Esophagus muscularis mucosa (tissue), 4 donors: ENCODE measurements at regions not wholly inside any gene's neighbourhood (a gene's known extent, or its start where the extent isn't known, plus 50 kb on each side); places are given as distances from the start of the nearest gene placed in this dataset.

Experiments used
- DNase-seq: peaks from one replicate; pipeline ENCODE4 v3.0.0-alpha.2; 2017; ENCODE audit errors: extremely low spot score
- H3K27ac ChIP-seq, 4 donors: fragments of 200-600 bp; sonication (generic); replicated peaks in 1 of 4; 1 replicate in 3 of 4; 2 replicates in 1 of 4; pipeline ENCODE4 v1.5.1; 2016 to 2019; ENCODE audit warnings: mild to moderate bottlenecking in 1 of 4
- H3K27me3 ChIP-seq, 4 donors: fragments of 200-600 bp; sonication (generic); one replicate each; pipeline versions ENCODE4 v1.5.1 to v1.6.0; 2016 to 2019
- H3K36me3 ChIP-seq, 4 donors: fragments of 200-600 bp; sonication (generic); one replicate each; pipeline ENCODE4 v1.5.1; 2016 to 2019
- H3K4me1 ChIP-seq, 4 donors: fragments of 200-600 bp; sonication (generic); one replicate each; pipeline ENCODE4 v1.5.1; 2016 to 2019
- H3K4me3 ChIP-seq, 4 donors: fragments of 200-600 bp; sonication (generic); 1 replicate in 2 of 4; 2 replicates in 2 of 4; pipeline ENCODE4 v1.5.1; 2016 to 2019; ENCODE audit warnings: mild to moderate bottlenecking in 4 of 4, moderate library complexity in 1 of 4
- H3K9me3 ChIP-seq, 4 donors: fragments of 200-600 bp; sonication (generic); 1 replicate in 3 of 4; 2 replicates in 1 of 4; pipeline ENCODE4 v1.5.1; 2016 to 2019
- EP300 ChIP-seq: sonication (generic); formaldehyde crosslinking; IDR thresholded peaks from one replicate; pipeline ENCODE4 v1.6.1; 2017; ENCODE audit warnings: antibody characterized with exemption
- POLR2A ChIP-seq: fragments of 450-650 bp; IDR thresholded peaks from one replicate; pipeline ENCODE4 v1.6.1; 2017; ENCODE audit warnings: antibody characterized with exemption, moderate library complexity, mild to moderate bottlenecking, low read depth
- POLR2AphosphoS5 ChIP-seq, 2 donors: sonication (generic); formaldehyde crosslinking; IDR thresholded peaks; one replicate each; pipeline ENCODE4 v1.6.1; 2017; ENCODE audit warnings: antibody characterized with exemption in 2 of 2
- WGBS: methylation state at CpG from one replicate; pipeline ENCODE4 v1.1.5; 2018; 5-methylcytosine and 5-hydroxymethylcytosine counted together
- intact Hi-C: fragments of 100-400 bp; cut with DNase I; formaldehyde crosslinking; loops from one replicate; pipeline ENCODE4 v1.15.1; 2023
- TF ChIP-seq, protein P1 (sequence below), 3 experiments: fragments of 200-600 bp in 2 of 3; fragments of 450-650 bp in 1 of 3; sonication (generic) in 2 of 3; IDR thresholded peaks; one replicate each; pipeline ENCODE4 v1.5.1; 2017 to 2019; ENCODE audit warnings: antibody characterized with exemption in 3 of 3, mild to moderate bottlenecking in 2 of 3, moderate library complexity in 1 of 3

DNA sequence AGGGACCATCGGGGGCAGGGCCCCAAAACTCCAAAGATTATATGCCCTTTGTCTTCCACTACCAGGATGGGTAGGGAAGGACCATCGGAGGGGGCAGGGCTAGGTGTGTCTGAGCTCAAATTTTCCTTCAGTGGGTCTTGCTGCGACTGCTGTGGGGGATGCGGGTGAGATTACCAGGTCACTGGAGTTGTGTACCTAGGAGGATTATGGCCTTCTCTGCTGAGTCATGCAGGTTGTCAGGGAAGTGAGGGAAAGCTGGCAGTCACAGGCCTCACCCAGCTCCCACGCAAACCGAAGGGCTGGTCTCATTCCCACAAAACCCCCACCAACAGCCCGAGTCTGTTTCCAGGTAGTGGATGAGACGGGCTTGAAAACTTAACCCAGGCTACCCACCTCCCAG lies 489.4 kb downstream of the ZNF608 start:
- Histone ChIP-seq H3K27ac (no peak overlapping the region), H3K27me3 (no peaks in the 10 kb centered on the region), H3K4me3 (no peak overlapping the region), H3K9me3 (peaks cover 0 to 6% (median 0%) of the 10 kb centered on the region in 4 donors), H3K4me1 (peaks cover 0 to 26% (median 21%) of the 10 kb centered on the region in 4 donors), H3K36me3 (no peaks in the 10 kb centered on the region)
- 92% methylated on average over 8 of the region's 8 CpGs for WGBS
- TF ChIP-seq, protein P1, sequence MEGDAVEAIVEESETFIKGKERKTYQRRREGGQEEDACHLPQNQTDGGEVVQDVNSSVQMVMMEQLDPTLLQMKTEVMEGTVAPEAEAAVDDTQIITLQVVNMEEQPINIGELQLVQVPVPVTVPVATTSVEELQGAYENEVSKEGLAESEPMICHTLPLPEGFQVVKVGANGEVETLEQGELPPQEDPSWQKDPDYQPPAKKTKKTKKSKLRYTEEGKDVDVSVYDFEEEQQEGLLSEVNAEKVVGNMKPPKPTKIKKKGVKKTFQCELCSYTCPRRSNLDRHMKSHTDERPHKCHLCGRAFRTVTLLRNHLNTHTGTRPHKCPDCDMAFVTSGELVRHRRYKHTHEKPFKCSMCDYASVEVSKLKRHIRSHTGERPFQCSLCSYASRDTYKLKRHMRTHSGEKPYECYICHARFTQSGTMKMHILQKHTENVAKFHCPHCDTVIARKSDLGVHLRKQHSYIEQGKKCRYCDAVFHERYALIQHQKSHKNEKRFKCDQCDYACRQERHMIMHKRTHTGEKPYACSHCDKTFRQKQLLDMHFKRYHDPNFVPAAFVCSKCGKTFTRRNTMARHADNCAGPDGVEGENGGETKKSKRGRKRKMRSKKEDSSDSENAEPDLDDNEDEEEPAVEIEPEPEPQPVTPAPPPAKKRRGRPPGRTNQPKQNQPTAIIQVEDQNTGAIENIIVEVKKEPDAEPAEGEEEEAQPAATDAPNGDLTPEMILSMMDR (IDR thresholded peaks at IDR 0.05): no peak
- TF ChIP-seq POLR2A: no peak
- TF ChIP-seq POLR2AphosphoS5 (IDR thresholded peaks at IDR 0.05): no peak
- TF ChIP-seq EP300: no peak
- intact Hi-C loops: no loop called here
- no peak for DNase-seq

DNA sequence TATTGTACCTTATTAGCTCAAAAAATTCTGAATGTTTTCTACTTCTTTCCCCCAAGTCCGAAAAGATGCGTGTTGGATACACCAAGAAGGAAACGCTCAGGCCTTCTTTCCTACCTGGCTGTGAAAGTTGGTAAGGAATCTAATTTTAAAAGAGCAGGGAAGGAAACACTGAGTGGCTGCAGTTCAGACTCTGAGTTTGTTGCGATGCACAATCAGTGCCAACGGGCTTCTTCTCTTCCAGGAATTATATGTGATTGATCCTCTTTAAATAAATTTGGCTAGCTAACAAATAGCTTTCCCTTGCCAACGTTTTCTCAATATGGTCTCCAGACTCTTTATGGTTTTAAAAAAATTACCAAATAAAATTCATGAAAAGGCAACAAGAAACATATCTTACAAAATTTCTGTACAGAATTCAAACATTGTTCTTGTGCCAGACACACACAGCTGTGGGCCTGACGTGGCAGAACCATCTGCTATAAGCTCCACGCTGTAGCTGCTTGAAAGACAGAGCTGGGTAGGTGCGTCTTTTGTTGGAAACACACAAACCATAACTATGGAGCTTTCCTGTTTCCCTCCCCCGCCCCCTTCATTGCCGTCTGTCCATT lies 493.1 kb downstream of the ZNF608 start:
- intact Hi-C loops: no loop called here
- TF ChIP-seq, protein P1 (IDR thresholded peaks at IDR 0.05): no peak
- TF ChIP-seq POLR2A (no peak), POLR2AphosphoS5 (IDR thresholded peaks at IDR 0.05) (no peak), EP300 (no peak)
- WGBS: 52% methylated on average over 11 of the region's 11 CpGs

DNA sequence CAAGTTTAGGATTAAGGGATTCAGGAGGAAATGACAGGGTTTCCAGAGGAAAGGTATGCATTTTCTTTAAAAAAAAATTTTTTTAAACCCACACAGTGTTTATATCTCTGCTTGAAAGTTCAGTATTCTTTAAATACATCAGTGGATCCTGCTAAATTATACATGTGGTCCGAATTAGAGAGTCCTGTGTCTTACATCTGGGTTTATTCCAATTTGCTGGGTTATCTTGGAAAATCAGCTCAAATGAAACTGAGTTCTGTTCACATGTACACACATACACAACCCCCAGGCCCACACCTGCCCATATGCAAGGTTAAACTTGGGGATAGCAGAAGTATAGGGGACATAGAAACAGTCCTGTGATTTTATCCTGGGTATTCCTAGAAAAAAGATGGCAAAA lies 493.7 kb downstream of the ZNF608 start:
- intact Hi-C loops: no loop called here
- WGBS: 43% methylated on average over 1 of the region's 1 CpG
- Histone ChIP-seq H3K27ac (no peak overlapping the region), H3K9me3 (peaks cover 0 to 6% (median 0%) of the 10 kb centered on the region in 4 donors), H3K4me3 (no peak overlapping the region), H3K27me3 (no peaks in the 10 kb centered on the region), H3K36me3 (no peaks in the 10 kb centered on the region), H3K4me1 (peaks cover 0 to 22% (median 18%) of the 10 kb centered on the region in 4 donors)
- no peak for TF ChIP-seq POLR2A
- no peak for TF ChIP-seq EP300
- TF ChIP-seq POLR2AphosphoS5 (IDR thresholded peaks at IDR 0.05): no peak
- TF ChIP-seq, protein P1 (IDR thresholded peaks at IDR 0.05): no peak
- DNase-seq: peak; percentile 42

More for the DNA sequence above, 493.1 kb downstream of the ZNF608 start:
- Histone ChIP-seq H3K27me3 (no peaks in the 10 kb centered on the region), H3K9me3 (peaks cover 0 to 6% (median 0%) of the 10 kb centered on the region in 4 donors), H3K4me3 (no peak overlapping the region), H3K4me1 (peaks cover 0 to 22% (median 18%) of the 10 kb centered on the region in 4 donors), H3K27ac (no peak overlapping the region), H3K36me3 (no peaks in the 10 kb centered on the region)
- peak; percentile 34 for DNase-seq

DNA sequence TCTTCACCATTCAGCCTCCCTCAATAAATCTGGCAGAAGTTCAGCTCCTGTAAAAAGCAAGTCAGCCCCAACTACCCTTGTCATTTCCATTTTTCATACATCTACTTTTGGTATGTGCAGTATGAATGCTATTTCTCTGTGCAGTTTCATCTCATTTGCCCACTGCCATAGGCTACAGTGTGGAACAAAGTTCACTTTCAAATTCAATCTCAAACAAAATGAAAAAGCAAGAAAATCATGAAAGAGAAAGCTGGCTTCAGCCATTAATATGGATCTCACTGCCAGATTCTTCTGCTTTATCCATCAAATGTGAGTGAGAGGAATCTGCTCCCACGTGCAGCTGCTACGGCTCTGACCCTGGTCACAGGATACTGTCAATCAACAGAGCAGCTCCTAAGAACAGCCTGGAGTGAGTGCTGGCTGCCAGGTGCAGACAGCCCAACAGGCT lies 494.2 kb downstream of the ZNF608 start:
- no peaks in the 10 kb centered on the region for H3K36me3 ChIP-seq
- no peak overlapping the region for H3K27ac ChIP-seq
- peaks cover 0 to 10% (median 0%) of the 10 kb centered on the region in 4 donors for H3K9me3 ChIP-seq
- peak; percentile 88 for DNase-seq
- WGBS: 61% methylated on average over 2 of the region's 2 CpGs
- peaks cover 0 to 22% (median 18%) of the 10 kb centered on the region in 4 donors for H3K4me1 ChIP-seq
- intact Hi-C loops: no loop called here
- no peaks in the 10 kb centered on the region for H3K27me3 ChIP-seq
- TF ChIP-seq, protein P1 (IDR thresholded peaks at IDR 0.05): no peak
- H3K4me3 ChIP-seq: no peak overlapping the region

DNA sequence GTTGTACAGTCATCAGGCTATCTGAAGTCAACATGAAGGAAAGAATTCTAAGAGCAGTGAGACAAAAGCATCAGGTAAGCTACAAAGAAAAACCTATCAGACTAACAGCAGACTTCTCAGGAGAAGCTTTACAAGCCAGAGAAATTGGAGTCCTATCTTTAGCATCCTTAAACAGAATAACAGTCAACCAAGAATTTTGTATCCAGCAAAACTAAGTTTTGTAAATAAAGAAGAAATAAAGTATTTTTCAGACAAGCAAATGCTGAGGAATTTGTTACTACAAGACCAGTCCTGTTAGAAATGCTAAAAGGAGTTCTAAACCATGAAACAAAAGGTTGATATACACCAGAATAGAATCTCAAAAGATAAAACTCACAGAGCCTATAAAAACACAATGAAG lies 501.2 kb downstream of the ZNF608 start:
- intact Hi-C loops: no loop called here
- no peaks in the 10 kb centered on the region for H3K36me3 ChIP-seq
- H3K4me3 ChIP-seq: no peak overlapping the region
- no peak for TF ChIP-seq EP300
- no peak for TF ChIP-seq POLR2A
- no peak for TF ChIP-seq POLR2AphosphoS5 (IDR thresholded peaks at IDR 0.05)
- TF ChIP-seq, protein P1 (IDR thresholded peaks at IDR 0.05): no peak
- H3K27ac ChIP-seq: no peak overlapping the region
- H3K9me3 ChIP-seq: peaks cover 0 to 10% (median 7%) of the 10 kb centered on the region in 4 donors
- no peaks in the 10 kb centered on the region for H3K27me3 ChIP-seq
- H3K4me1 ChIP-seq: no peaks in the 10 kb centered on the region
- DNase-seq: no peak
